HG02870 (cell line): ENCODE measurements at regions not wholly inside any gene's neighbourhood (a gene's known extent, or its start where the extent isn't known, plus 50 kb on each side); places are given as distances from the start of the nearest gene placed in this dataset.

Experiments used
- ATAC-seq: cut with Tn5 transposase; IDR thresholded peaks from one replicate; pipeline ENCODE4 v1.9.1; 2021; ENCODE audit warnings: mild to moderate bottlenecking, moderate library complexity; ENCODE audit not compliant: unreplicated experiment

DNA sequence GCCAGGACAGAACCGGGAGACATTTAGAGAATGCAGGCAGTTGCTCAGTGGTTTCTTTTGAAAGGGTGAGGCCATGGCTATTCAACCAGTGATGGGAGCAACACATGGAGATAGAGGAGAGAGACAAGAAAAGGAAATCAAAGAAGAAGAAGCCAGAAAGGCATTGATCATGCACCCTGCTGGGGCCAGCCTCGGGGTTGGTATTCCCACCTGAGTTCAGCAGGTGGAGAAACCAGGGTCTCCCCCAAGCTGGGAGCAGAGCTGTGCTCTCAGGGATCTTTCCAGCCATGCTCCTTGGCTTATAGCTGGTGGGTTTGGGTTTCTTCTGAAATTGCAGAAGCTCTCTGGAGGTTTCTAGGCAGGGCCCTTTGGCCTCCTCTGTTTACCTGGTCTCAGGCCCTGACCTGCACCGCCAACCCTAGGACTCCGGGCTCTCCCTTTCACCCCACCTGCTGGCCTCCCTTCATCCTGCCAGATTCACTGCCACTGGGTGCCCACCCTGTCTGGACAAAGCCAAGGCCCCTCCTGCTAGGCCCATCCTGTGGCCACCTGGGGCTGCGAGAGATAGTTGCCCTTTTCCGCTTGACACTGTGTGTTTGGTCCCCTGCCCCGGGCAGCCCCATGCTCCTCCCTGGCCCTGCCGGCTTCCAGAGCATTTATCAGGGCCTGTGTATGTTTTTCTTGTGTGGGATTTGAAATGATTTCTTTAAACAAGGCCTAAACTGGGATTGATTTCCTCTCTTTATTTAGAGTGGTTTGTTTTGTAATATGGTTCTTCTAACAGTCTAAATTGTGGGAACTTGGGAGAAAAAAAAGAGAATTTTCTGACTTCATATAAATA lies 126.7 kb downstream of the DDX1 start:
- ATAC-seq: no peak

DNA sequence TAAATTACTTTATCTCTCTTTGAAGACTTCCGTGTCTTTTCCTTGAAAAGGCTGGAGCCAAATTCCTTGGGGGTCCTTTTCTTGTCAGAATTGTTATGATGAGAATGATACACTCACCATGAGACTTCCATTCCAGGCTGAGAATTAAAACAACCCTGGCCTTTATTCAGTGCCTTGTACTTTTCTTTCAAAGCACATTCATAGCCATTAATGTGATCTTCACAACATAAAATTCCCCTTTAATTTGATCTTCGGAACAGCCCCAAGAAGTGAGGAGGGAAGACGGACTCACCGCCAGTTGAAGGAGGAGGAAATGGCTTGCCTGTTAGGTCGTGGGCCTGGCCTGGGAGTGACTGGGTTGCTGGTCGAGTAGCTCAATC lies 127.3 kb downstream of the DDX1 start:
- no peak for ATAC-seq

DNA sequence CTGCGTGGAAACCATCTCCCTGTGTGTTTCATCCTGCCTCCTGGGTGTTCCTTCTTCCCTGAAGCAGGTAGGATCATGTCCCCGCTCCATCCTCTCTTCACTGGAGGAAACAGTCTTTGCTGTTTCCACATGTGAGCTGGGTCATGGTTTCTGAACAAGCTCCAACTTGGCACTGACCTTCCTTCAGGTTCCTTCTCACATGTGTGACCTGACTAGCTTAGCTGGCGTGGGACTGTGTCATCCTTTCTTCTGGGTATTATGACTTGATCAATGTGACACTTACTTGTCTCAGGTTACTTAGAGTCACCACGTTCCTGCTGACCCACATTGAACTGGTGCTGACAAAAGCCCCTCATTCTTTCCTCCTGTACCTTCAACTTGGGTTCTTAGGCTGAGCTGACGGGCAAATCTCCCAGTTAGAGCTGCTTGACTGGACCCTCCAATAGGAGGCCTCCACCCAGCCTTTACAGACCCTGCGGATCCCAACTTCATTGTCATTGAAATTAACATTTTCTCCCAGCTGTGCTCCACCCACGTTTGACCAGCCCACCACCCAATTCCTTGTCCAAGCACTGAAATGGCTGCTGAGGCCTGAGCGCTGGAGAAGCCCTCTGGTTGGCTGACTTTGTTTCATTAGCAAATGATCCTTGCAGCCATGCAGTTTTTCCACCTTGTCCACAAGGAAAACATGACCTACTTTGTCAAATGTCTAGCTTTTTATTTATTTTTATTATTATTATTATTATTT lies 128.1 kb downstream of the DDX1 start:
- no peak for ATAC-seq

DNA sequence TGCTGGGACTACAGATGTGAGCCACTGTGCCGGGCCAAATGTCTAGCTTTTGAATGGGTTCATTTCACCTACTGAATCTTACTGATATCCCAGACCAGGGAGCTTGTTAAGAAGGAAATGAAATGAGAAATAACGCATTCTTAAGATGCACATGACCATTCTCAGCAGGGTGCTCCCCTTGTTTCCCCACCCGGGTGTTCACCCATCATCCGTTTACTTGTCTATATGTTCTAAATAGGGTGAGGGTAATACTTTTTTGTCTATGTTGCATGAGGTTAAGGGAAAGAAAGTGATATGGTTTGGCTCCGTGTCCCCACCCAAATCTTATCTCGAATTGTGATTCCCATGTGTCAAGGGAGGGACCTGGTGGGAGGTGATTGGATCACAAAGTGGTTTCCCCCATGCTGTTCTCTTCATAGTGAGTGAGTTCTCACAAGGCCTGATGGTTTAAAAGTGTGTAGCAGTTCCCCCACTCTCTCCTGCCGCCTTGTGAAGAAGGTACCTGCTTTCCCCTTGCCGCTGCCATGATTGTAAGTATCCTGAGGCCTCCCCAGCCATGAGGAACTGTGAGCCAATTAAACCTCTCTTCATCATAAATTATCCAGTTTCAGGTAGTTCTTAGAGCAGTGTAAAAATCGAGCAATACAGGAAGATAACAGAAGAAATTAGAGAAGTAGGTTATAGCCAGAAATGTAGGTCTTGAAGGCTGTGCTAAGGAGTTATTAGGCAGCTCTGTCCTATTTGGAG lies 129.1 kb downstream of the DDX1 start:
- ATAC-seq: no peak

DNA sequence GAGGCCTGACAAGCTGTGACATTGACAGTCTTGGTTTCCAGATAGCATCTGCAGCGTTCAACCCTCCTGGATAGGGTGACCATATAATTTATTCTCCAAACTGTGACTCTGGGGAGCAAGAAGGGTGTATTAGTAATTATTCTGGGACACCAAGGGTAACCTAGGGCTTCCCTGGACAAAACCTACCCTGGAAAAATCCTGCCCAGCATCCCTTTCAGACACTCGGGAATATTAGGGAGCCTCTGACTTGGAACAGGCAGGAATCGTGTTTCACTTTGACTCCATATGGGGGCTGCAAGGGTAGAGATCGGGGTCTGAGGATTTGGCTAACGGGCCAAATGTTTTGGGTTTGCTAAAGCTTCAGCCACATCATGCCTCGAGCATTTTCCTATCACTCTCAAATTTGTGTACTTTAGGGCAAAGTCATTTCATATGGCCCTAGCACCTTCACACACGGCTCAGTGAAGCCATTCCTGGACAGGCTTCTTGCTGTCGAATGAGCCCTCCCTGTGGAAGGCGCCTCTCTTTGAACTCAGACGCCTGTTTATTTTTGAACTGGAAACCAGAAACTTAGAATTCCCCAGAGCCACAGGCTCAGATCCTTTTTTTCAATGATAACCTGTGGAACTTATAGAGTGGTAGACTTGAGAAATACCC lies 129.9 kb downstream of the DDX1 start:
- no peak for ATAC-seq

DNA sequence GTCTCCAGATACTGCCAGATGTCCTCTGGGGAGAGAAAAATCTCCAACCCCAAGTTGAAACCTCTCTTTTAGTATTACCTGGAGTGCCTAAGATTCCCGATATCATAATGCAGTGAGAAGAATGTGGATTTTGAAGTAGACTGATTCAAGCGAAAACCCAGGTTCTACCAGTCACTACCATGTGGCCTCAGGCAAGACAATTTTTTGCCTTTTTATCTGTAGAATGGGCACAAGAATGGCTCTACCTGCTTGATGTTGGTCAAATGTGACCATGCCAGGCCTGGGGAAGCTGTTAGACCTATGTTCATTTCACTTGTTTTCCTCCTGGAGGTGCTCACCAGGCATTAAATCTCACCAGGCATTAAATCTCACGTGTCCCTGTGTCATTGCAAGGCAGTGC lies 131.3 kb downstream of the DDX1 start:
- no peak for ATAC-seq

DNA sequence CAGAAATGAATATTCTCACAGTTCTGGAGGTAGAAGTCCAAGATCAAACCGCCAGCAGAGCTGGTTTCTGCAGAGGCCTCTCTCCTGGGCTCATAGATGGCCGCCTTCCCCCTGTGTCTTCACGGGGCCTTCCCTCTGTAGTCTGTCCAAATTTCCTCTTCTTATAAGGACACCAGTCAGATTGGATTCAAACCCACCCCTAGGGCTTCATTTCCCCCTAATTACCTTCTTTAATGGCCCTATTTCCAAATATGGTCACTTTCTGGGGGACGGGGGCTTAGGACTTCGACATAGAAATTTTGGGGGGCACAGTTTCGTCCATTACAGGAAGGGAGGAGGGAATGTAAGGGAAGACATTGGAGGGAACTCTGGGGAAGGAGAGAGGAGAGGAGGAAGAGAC lies 132.6 kb downstream of the DDX1 start:
- no peak for ATAC-seq

DNA sequence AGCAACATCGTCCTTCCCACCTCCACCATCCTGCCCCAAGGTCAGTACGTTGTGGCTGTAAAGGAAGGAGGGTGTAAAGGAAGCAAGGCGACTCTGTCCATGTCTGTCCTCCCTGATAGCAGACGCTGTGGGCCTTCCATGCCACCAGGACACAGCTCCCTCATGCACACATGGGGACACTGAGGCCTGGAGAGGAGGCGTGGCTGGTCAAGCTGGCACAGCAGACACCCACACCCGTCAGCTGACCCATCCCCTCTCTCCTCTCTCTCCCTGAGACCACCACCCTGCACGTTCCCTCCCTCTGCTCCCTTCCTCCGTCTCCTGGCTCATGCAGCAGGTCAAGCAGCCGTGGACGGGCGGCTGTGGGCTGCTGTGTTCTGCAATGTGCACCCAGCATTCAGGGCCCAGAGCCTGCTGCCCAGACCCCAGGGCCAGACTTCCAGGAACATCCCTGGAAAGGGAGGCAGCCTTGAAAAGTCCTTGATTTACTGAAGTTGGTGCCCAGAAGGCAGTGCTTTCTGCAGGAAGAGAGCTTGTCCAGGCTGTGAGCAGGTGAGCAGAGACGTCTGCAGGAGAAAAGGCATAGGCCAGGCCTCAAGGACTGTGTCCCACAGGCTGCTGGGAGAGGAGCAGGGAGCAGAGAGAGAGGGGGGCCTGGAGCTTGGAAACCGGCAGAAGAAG lies 133.6 kb downstream of the DDX1 start:
- ATAC-seq: no peak

DNA sequence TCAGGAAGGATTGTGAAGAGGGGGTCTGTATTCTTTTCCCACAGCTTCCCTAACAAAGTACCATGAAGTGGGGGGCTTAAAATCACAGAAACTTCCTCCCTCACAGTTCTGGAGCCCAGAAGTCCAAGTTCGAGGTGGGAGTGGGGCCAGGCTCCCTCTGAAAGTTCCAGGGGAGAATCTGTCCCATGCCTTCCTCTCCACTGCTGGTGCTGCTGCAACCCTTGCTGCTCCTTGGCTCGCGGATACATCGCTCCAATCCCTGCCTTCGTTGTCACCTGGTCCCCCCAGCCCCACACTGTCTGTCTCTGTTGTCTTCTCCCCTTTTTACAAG lies 134.1 kb downstream of the DDX1 start:
- no peak for ATAC-seq

DNA sequence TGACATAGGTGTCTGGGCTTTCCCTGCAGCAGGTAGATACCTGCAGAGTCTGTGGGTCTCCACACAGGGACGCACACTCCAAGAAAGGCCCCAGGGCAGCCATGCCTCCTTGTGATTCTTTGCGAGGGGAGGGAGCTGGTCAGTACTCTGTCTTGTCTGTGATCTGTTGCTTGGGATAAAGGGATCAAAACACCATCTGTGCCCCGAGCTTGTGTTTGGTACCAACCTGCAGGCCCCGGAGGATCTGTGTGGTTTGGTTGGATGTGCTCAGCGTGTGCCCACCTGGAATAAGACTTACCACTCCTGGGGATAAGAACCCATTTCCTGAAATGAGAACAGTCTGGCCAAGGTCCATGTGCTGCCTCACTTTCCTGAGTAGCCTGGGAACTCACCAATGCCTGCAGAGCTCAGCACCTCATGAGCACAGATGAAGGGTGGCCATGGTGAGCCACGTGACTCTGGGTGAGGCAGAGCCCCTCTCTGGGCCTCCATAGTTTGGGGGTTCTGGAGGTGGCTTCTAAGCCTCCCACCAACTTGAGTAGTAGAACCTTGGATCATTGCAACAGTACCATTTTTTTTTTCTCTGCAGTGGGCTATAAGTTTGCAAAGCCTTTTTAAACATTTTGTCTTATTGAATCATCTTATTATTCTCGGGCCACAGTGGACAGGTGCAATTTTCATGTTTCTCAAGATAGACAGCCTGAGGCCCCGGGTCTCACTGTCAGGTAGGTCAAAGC lies 134.8 kb downstream of the DDX1 start:
- no peak for ATAC-seq

DNA sequence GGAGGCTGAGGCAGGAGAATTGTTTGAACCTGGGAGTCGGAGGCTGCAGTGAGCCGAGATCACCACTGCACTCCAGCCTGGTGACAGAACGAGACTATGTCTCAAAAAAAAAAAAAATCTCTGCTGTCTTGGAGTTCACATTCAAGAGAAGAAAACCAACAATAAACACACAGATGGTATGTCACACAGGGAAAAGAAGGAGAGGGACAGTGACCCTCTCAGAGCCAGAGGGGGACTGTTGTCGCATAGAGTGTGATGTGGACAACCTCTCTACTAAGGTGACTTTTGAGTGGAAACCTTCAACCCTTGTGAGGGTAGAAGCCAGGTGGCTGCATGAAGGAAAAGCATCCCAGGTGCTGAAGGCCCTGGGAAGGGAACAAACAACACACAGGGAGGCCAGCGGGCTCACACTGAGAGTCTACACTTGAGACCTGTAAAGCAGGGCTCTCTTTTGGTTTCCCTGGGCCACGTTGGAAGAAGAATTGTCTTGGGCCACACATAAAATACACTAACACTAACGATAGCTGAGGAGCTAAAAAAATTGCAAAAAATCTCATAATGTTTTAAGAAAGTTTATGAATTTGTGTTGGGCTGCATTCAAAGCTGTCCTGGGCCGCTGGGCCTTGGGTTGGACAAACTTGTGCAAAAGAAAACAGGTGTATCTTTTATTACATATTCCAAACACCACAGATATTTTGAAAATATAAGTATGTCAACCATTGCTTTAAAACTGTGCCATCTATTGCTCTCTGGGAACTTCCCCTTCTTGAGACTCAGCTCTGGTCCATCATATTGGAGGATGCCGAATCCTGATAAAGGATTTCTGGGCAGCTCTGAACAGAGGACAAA lies 136.0 kb downstream of the DDX1 start:
- no peak for ATAC-seq

DNA sequence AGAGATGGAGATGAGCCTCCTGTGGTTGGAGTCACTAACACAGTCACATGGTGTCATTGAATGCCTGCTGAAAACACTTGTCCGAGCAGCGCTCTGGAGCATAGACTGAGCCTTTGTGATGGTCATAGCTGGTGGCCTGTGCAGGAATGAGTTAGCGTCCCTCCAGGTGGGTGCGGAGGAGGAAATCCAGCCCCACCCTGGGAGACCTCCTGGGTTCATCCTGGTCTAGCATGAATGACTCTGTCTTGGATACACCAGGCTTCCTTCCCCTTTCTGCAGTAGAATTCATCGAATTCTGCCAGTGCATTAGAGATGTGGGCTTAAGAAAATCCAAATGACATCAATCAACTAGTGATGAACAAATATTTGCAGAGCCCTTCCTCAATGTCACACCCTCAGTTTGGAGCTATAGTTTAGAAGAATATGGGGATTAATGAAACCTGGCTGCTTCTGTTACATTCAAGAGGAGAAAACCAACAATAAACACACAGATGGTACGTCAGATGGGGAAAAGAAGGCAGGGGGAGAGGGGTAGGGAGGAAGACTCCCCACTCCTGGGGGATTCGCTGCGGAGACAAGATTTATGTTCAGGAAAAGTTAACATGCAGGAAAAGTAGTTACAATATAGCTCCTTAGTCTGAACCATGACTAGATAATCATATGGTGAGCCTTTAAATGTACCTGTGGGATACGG lies 136.7 kb downstream of the DDX1 start:
- ATAC-seq: no peak

DNA sequence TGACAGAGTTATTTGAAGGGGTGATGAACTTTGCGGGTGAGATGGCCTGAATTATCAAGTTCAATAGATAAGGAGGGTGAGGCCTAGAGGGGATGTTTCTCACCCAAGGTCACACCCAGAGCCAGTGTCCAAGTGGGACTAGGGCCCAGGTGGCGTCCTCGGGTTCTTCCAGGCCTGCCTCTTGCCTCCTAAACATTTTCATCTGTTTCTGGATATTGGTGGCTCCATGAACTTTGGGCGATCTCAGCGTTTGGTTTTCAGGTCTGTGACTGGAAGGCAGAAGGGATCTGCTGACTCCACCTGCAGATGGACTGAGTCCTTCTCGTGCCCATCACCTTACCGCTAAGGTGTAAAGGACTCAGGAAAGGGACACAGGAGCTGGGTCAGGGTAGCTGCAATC lies 137.3 kb downstream of the DDX1 start:
- ATAC-seq: no peak

DNA sequence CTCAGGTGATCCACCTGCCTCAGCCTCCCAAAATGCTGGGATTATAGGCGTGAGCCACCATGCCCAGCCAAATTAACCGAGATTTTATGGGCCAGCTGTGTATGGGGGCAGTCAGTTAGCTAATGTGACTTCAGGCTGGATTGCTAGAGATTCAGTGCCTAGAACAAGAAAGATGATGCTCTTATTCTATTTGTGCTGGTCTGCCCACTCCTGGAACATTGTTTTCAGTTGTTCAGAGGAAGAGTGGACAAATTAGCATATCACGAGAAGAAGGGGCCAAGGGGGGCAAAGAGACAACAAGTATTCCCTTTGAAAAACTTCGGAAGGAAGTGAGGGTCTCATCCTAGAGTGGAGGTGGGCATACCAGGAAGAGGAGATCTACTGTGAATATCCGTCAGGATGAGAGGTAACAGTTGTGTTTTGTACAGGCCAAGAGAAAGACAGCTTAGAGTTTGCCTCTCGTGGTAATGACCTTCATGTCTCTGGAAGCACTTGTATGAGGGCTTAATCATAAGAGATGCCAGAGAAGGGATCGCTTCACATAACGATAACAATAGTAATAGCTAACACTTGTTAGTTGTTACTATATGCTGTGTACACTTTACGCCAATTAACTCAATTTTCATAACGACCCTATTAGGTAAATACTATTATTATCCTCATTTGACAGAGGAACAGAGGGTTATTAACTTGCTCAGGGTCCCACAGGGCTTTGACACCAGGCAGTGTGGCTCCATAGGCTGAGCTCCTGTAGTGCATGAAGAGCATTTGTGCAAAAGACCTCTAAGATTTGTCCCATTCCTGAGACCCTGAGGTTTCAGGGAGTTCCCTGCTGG lies 138.3 kb downstream of the DDX1 start:
- ATAC-seq: no peak

DNA sequence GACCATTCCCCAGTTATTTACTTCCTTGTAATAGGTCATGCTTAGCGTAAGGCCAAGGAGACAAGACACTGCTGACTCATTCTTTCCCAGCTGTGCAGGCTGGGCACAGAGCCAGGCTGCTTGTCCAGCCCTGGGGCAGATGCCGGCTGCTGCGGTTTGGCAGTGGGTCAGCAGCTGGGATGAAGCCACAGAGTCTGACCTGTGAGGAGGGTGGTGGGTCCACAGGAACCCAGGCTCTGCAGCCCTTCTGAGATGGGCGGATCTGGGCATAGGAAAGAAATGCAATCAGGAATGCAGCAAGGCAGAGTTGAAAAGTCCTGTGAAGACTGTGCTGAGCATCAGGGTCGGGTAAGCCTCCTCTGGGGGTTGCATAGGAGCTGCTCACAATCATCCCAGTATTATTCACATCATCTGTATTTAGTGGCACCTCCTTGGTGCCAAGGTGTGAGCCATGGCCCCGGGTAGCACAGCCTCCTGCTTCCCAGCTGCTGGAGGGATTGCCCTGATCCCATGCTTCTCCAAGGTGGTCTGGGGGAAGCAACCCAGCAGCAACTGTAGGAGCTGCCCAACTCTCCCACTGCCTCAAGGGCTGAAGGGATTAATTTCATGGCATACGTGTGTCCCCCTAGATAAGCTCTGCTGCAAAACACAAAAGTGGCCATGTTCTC lies 139.0 kb downstream of the DDX1 start:
- no peak for ATAC-seq

DNA sequence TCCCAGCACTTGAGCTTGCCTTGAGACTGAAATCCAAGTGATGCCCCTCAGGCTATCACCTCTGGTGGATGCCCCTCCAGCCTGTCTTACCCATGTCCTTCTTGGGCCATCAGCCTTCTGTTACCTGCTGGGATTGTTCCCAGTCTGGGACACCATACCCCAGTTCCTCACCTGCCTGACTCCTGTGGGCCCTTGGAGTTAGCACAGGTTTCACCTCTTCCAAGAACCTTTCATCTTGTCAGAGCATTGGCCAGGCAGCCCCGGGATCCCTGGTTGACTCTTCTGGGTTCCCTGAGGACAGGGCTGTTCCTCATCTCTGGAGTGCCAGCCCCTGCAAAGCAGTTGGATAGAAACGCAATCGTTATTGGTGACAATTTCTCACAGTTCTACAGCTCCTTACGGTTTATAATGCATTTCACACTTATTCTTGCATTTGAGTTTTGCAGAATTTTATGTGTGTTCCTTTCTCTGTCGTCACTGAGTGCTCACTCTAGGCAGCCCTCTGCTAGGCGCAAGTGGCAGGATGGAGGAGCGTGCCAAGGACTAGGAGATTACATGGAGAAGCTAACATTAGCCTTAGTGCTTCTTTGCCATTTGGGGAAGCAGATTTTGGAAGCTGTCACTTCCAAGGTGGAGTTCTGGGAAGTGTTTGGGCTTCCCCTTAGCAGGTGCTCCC lies 139.7 kb downstream of the DDX1 start:
- no peak for ATAC-seq

DNA sequence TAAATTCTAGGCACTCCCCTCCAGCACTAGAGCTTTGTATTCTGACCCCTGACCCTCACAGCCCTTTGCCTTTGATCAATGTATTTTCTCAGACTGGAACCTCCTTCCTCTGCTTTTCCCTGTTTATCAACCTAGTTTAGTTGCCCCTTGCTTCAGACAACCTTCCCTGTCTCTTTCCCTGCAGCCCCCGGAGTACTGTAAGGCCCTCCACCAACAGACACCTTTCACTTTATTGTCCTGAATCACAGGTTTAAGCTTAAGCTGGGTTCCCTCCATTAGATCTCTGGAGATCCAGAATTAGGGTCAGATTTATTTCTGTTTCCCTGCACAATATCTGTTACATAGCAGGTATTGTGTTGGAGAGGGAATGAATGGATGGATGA lies 140.2 kb downstream of the DDX1 start:
- peak; percentile 3 for ATAC-seq
